Stimulated activated CD4-positive, alpha-beta T cell treated with anti-CD3 and anti-CD28 coated beads, Interleukin-1b, Interleukin-23, amount 100 ng/mL, for 1 hour (primary cell): ENCODE measurements at regions not wholly inside any gene's neighbourhood (a gene's known extent, or its start where the extent isn't known, plus 50 kb on each side); places are given as distances from the start of the nearest gene placed in this dataset.

Experiments
- DNase-seq, 2 donors: peaks; one replicate each; pipeline ENCODE4 v3.0.0-alpha.2; 2020; ENCODE audit warnings: low read depth in 2 of 2

- DNase-seq: no peak
Measured at GRCh38 chr12:108037960-108038359, 91.1 kb upstream of the WSCD2 start.

- DNase-seq: no peak
Measured at GRCh38 chr12:108039794-108040193, 89.3 kb upstream of the WSCD2 start.

GRCh38 chr12:108040947-108041346 lies 88.1 kb upstream of the WSCD2 start:
- no peak for DNase-seq

GRCh38 chr12:108043286-108043685 lies 85.8 kb upstream of the WSCD2 start:
- DNase-seq: no peak

GRCh38 chr12:108043750-108044533 lies 85.1 kb upstream of the WSCD2 start:
- no peak for DNase-seq

GRCh38 chr12:108046135-108046534 lies 83.0 kb upstream of the WSCD2 start:
- no peak for DNase-seq

GRCh38 chr12:108046650-108047049 lies 82.4 kb upstream of the WSCD2 start:
- DNase-seq: no peak

GRCh38 chr12:108047071-108047550 lies 82.0 kb upstream of the WSCD2 start:
- no peak for DNase-seq

GRCh38 chr12:108048686-108049085 lies 80.4 kb upstream of the WSCD2 start:
- DNase-seq: no peak

GRCh38 chr12:108050696-108051095 lies 78.4 kb upstream of the WSCD2 start:
- DNase-seq: no peak

GRCh38 chr12:108052260-108052659 lies 76.8 kb upstream of the WSCD2 start:
- DNase-seq: no peak

GRCh38 chr12:108053512-108053911 lies 75.6 kb upstream of the WSCD2 start:
- DNase-seq: no peak

- no peak for DNase-seq
Measured at GRCh38 chr12:108054496-108054895, 74.6 kb upstream of the WSCD2 start.

GRCh38 chr12:108055141-108055540 lies 73.9 kb upstream of the WSCD2 start:
- no peak for DNase-seq

GRCh38 chr12:108060067-108060466 lies 69.0 kb upstream of the WSCD2 start:
- no peak for DNase-seq

GRCh38 chr12:108060903-108061302 lies 68.2 kb upstream of the WSCD2 start:
- DNase-seq: no peak

GRCh38 chr12:108063192-108063591 lies 65.9 kb upstream of the WSCD2 start:
- DNase-seq: no peak

- no peak for DNase-seq
Measured at GRCh38 chr12:108065069-108065468, 64.0 kb upstream of the WSCD2 start.

- no peak for DNase-seq
Measured at GRCh38 chr12:108066583-108067577, 62.2 kb upstream of the WSCD2 start.

GRCh38 chr12:108069651-108070165 lies 59.4 kb upstream of the WSCD2 start:
- DNase-seq: no peak

GRCh38 chr12:108075561-108075960 lies 53.5 kb upstream of the WSCD2 start:
- DNase-seq: no peak

GRCh38 chr12:108076556-108076955 lies 52.5 kb upstream of the WSCD2 start:
- DNase-seq: no peak
